Bone marrow (tissue), 2 donors: ENCODE measurements at regions not wholly inside any gene's neighbourhood (a gene's known extent, or its start where the extent isn't known, plus 50 kb on each side); places are given as distances from the start of the nearest gene placed in this dataset.

Experiments
- DNase-seq, 2 donors: peaks; one replicate each; lab custom pipeline; 2025; lab: John Stamatoyannopoulos, UW

- DNase-seq = no peak
Measured at GRCh38 chr9:88692827-88693226, 157.8 kb downstream of the NXNL2 start.

DNA sequence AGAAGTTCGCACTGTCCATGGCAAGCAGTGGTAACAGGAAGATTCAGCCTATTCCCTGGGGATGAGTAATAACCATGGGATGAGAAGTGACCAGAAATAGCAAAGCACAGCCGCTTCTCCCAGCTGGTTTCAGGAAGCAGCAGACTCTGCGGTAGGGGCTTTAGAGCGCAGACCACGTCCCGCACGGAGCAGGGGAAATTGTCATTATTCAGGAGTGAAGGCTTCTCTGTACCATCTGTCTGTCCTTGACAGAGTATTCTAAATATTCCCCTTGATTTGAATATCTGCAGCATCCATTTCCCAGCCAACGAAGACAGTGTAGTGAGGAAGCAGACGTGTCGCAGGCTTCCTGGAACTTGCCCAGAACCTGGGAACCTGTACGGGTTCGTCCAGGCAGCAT lies 159.6 kb downstream of the NXNL2 start:
- no peak for DNase-seq

DNA sequence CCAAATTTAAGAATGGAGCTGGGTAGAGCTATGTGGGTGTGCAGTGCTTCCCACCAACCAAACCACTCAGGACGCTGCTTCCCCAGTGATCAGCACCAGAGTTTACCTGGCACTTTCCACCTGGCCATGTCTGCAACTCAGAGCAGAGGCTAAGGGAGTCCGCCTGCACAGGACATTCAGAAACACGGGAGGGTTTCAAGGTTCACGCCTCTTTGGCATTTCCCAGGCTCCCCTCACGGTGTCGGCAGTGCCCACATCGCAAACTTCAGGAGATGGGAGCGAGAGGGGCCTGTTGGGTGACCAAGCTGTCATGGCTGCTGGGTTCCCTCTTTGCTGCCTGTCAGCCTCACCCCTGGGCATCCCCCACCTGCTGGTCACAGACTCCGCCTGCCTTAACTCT lies 161.5 kb downstream of the NXNL2 start:
- DNase-seq = no peak

DNA sequence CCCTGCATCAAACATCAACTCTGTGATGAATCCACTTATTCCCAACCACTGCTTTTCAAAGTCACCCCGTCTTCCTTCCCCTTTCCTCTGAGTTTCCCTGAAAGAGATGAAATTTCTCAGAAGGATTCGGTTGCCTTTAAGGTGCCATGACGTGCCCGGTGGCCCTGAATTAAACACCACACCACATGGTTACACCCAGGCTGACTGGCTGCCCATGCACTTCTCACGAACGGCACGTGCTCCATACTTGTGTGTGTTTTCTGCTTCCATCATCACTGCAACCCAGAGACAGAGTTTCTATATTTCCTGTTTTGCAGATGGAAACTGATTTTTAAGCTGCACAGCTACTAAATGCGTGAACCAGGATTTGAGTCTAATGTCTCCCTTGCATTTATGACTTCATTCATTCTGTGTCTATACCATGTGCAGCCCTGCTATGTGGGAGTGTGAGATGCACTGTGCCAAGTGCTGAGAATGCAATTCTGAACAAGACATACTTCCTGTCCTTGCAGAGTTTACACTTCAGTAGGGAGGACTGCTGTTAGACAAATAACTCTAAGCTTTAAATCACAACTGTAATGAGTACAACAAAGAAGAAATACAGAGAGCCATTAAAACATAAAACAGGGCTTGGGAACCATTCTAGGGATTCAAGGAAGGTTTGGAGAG lies 162.9 kb downstream of the NXNL2 start:
- DNase-seq = no peak

DNA sequence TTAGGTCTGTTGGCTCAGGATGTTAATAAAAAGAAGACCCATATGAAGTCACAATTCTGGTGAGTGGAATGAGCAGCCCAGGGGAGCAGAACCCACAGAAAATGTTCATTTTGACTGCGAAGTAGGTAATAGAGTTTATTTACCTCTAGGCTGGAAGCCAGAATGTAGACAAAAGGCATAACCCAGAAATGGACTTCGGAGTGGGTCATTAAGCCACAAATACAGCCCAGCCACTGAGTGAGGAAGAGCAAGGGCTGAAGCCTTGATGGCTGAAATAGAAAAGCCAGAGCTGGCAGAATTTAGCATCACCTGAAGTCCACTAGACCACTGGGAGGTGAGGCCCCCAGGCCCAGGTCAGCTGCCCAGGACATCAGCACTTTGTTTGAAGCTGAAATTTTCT lies 168.0 kb downstream of the NXNL2 start:
- no peak for DNase-seq

- DNase-seq = no peak
Measured at GRCh38 chr9:88706193-88707113, 171.5 kb downstream of the NXNL2 start.

DNA sequence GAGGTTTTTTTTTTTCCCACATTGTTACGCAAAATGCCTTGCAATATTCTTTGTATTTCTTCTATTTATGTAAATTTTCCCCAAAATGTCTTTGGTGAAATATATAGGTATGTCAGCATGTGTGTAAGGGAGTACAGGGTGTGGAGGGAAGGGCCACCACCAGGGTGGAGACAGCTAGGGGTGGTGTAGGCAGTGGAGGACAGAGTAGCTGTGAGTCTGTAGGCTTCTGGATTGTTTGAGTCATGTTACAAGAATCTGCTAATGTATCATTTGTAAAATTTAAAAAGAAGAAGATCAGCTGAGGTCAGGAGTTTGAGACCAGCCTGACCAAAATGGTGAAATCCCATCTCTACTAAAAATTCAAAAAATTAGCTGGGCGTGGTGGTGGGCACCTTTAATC lies 175.5 kb downstream of the NXNL2 start:
- no peak for DNase-seq

GRCh38 chr9:88711719-88712118 lies 176.7 kb downstream of the NXNL2 start:
- no peak for DNase-seq

DNA sequence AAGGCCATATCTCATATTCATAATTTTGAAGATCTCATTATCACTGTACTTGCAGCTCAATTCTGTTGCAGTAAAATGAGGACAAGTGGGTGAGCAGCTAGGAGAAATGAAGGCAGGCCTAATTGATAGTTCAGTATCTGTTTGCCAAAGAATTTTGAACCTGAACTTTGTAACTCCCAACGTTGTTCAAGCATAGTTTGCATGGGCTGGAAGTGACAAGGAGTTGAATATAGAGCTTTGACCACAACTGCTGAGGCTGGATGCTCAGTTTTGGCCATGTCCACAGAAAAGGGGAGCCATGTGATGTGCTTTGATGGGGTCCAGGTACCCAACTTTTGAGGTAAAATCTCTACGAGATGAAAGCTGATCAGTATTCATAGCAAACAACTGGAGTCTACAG lies 177.5 kb downstream of the NXNL2 start:
- DNase-seq = no peak

DNA sequence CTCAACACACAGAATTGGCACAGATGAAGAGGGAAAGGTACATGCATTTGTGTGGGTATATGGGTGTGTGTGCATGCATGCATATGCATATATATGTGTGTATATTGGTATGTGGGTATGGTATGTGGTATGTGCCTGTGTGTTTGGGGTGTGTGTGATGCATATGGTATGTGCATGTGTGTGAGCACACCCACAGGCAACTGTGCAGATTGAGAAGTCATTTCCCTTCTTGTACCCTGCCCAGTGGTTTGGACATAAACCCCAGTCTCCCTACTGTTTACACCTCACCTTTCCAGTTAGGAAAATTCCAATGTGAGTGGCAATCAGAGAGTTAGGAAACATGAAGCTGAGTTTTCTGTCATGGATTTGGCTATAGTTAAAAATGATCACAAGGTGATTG lies 178.0 kb downstream of the NXNL2 start:
- no peak for DNase-seq

- DNase-seq = no peak
Measured at GRCh38 chr9:88716596-88717290, 181.8 kb downstream of the NXNL2 start.

DNA sequence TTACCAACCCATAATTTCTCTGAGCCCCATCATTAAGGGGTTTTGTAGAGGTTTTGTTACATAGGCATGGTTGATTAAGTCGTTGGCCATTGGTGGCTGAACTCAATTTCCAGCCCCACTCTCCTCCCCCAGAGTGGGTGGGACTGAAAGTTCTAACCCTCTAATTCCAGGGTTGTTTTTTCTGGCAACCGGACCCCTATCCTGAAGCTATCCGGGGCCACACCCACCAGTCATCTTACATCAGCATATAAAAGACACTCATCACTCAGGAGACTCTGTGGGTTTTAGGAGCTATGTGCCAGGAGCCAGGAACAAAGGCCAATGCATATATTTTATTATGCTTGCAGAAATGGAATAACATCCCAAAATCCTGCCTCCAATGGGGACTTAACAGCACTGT lies 186.0 kb downstream of the NXNL2 start:
- DNase-seq = no peak

- no peak for DNase-seq
Measured at GRCh38 chr9:88721495-88722279, 186.7 kb downstream of the NXNL2 start.

- DNase-seq = no peak
Measured at GRCh38 chr9:88722753-88723152, 187.8 kb downstream of the NXNL2 start.

- no peak for DNase-seq
Measured at GRCh38 chr9:88723751-88724150, 188.8 kb downstream of the NXNL2 start.

DNA sequence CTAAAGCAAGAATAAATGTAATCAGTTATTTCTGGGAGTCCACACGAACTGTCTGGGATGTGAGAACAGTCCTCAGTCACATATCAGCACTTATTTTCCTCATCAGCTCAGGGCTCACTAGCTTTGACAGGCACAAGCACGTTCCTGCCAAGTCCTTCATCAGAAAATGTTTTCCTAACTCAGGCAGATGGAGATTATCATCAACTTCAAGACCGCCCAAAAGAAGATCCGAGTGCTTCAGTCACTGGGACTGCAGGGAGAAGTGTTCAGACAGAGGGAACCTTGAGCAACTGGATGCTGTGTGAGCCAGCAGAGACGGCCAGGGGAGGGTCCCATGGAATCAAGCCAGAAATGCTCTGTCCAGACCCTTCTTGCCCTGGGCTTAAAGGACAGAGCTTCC lies 189.4 kb downstream of the NXNL2 start:
- no peak for DNase-seq

DNA sequence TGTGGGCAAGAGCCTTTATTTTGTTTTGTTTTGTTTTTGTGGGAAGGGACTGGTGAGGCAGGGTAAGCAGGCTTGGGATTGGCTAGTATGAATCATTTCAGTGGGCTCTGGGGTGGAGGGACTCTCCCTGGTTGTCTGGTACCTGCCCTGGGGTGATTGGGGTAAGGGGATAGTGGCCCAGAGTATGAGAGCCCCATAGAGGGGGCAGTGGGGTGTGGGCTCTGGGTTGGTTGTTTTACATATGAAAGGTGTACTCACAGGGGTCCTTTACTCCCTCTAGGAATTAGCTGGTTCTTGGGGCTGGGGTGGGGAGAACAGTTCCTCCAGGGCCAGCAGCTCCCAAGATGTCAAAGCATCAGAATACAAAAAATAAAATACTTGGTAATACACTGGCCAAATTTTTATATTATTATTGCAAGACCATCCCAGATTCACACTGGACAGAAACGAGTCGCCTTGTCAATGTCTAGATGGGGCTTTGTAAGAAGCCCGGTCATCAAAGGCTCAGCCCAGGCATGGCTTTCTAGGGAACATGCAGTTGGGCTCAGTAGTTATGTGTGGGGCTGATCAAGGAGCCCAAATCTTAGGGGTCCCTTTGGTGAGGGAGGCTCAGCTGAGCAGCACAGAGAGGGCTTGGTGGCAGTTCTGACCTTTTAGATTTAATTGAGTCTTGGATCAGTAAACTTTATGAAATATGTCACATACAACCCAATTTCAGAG lies 190.5 kb downstream of the NXNL2 start:
- DNase-seq = no peak

GRCh38 chr9:88726803-88727202 lies 191.8 kb downstream of the NXNL2 start:
- DNase-seq = no peak

DNA sequence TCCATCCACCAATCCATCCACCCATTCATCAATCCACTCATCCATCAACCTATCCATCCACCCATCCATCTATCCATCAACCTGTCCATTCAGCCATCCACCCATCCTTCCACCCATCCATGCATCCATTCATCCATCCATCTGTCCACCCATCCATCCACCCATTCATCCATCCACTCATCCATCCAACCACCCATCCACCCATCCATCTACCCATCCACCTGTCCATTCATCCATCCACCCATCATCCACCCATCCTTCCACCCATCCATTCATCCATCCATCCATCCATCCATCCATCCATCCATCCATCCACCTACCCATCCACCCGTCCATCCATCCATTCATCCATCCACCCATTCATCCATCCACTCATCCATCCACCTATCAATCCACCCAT lies 195.8 kb downstream of the NXNL2 start:
- DNase-seq = no peak

GRCh38 chr9:88732128-88732527 lies 197.2 kb downstream of the NXNL2 start:
- no peak for DNase-seq

GRCh38 chr9:88733651-88734421 lies 198.9 kb downstream of the NXNL2 start:
- DNase-seq = no peak
